ENCODE measurements at regions not wholly inside any gene's neighbourhood (a gene's known extent, or its start where the extent isn't known, plus 50 kb on each side); places are given as distances from the start of the nearest gene placed in this dataset.

GRCh38 chr5:59976342-59976741 lies 82.8 kb upstream of the PDE4D start:
- no peak for TF ChIP-seq CTCF (IDR thresholded peaks at IDR 0.05)
- TF ChIP-seq POLR2A (IDR thresholded peaks at IDR 0.05; ENCODE audit: low read depth) = no peak
- TF ChIP-seq POLR2AphosphoS5 (IDR thresholded peaks at IDR 0.05) = no peak
- no peak for TF ChIP-seq EP300 (IDR thresholded peaks at IDR 0.05)
